Panc1 (cell line): ENCODE measurements at regions not wholly inside any gene's neighbourhood (a gene's known extent, or its start where the extent isn't known, plus 50 kb on each side); places are given as distances from the start of the nearest gene placed in this dataset.

Source experiments
- ATAC-seq: fragments of 200-7000 bp; cut with Tn5 transposase; 2 replicates; pipeline ENCODE4 v1.9.1; 2020; ENCODE audit warnings: mild to moderate bottlenecking, moderate library complexity
- BruUV-seq: library from RNA; stranded (reverse); fragments of 400-500 nt; replicated peaks from 2 replicates; lab custom pipeline; 2021; lab: Mats Ljungman, UMichigan
- CTCF ChIA-PET: fragments of 300-600 bp; sonication (Branson Sonifier 250); formaldehyde crosslinking; loops from one replicate; lab custom pipeline; 2022; ENCODE audit warnings: antibody characterized with exemption; lab: Charles Lee
- POLR2A ChIA-PET: fragments of 300-600 bp; sonication (Branson Sonifier 250); formaldehyde crosslinking; loops from one replicate; lab custom pipeline; 2022; ENCODE audit warnings: antibody characterized with exemption; lab: Charles Lee
- DNase-seq: peaks from one replicate; pipeline ENCODE4 v3.0.0-alpha.2; 2010; ENCODE audit warnings: low read depth, low spot score
- H3K27ac ChIP-seq: 2 replicates; pipeline ENCODE4 v1.5.1; 2011; ENCODE audit warnings: mild to moderate bottlenecking, low read length, inconsistent platforms
- H3K27me3 ChIP-seq: fragments of 200-500 bp; sonication (Bioruptor generic); 2 replicates; pipeline ENCODE4 v1.6.0; 2014; ENCODE audit warnings: low read length, inconsistent platforms; ENCODE audit not compliant: control insufficient read depth, insufficient read depth
- H3K36me3 ChIP-seq: fragments of 200-500 bp; sonication (Bioruptor generic); 2 replicates; pipeline ENCODE4 v1.5.1; 2014; ENCODE audit warnings: inconsistent platforms, mild to moderate bottlenecking, low read length, moderate library complexity; ENCODE audit not compliant: control insufficient read depth, insufficient read depth
- H3K4me1 ChIP-seq: 2 replicates; pipeline ENCODE4 v1.5.1; 2011; ENCODE audit warnings: inconsistent platforms, mild to moderate bottlenecking, low read length, moderate library complexity; ENCODE audit not compliant: control insufficient read depth, insufficient read depth
- H3K4me3 ChIP-seq, 2 experiments: 2 replicates each; pipeline ENCODE4 v1.5.1; 2011 to 2012; ENCODE audit warnings: low read depth in 2 of 2, low read length in 2 of 2, mild to moderate bottlenecking in 2 of 2, inconsistent platforms in 1 of 2, moderate library complexity in 1 of 2
- H3K9me3 ChIP-seq: fragments of 200-500 bp; sonication (Bioruptor generic); 2 replicates; pipeline ENCODE4 v1.5.1; 2014; ENCODE audit warnings: low read depth, mild to moderate bottlenecking, inconsistent platforms, low read length, moderate library complexity; ENCODE audit not compliant: control insufficient read depth, insufficient read depth
- POLR2AphosphoS5 ChIP-seq: IDR thresholded peaks from 2 replicates; pipeline ENCODE4 v1.6.1; 2012; ENCODE audit warnings: mild to moderate bottlenecking, low read depth, low read length, moderate library complexity
- REST ChIP-seq, 2 experiments: IDR thresholded peaks; 2 replicates each; pipeline ENCODE4 v1.6.1; 2011 to 2012; ENCODE audit warnings: low read depth in 2 of 2, control low read depth in 1 of 2, low read length in 1 of 2, mild to moderate bottlenecking in 1 of 2, moderate library complexity in 1 of 2; ENCODE audit not compliant: insufficient read depth in 1 of 2
- SIN3A ChIP-seq: IDR thresholded peaks from 2 replicates; pipeline ENCODE4 v1.6.1; 2012; ENCODE audit warnings: low read depth, mild to moderate bottlenecking, low read length, moderate library complexity, borderline replicate concordance; ENCODE audit not compliant: insufficient read depth
- TCF7L2 ChIP-seq: IDR thresholded peaks from 2 replicates; pipeline ENCODE4 v1.6.1; 2011; ENCODE audit warnings: mild to moderate bottlenecking, low read depth, low read length, inconsistent platforms
- in situ Hi-C: cut with HindIII; loops from 2 replicates; pipeline ENCODE4 v1.10.0; 2016; ENCODE audit warnings: low sequenced_read_pairs, low pct_unique_long_range_greater_than_20kb
- intact Hi-C: fragments of 100-400 bp; cut with micrococcal nuclease; formaldehyde crosslinking; loops from one replicate; pipeline ENCODE4 v1.10.0; 2022; ENCODE audit not compliant: unreplicated experiment
- TF ChIP-seq, protein P1 (sequence below): fragments of 450-650 bp; IDR thresholded peaks from 2 replicates; pipeline ENCODE4 v1.5.1; 2017; ENCODE audit warnings: mild to moderate bottlenecking

DNA sequence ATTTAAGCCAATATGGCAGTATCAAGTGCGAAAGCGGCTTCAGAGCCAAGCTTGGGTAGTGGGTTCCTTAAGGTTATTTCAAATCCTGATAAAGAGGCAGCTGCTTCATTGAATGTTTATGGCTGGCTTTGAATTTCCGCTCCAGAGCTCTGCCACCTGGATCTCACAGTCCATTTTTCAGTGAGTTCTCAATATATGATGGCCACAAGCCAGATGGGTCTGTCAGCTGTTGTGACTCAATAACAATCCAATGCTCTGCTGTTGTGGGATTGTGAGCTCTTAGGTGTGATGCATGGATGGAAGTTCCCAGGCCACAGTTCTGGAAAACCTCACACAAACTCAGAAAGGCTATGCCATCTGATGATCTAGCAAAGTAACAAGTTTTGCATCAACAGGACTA is 743.8 kb upstream of the LRRN3 start:
- Histone ChIP-seq H3K4me3 (no peak overlapping the region), H3K27me3 (no peaks in the 10 kb centered on the region), H3K9me3 (no peaks in the 10 kb centered on the region), H3K36me3 (no peaks in the 10 kb centered on the region), H3K4me1 (no peaks in the 10 kb centered on the region), H3K27ac (no peak overlapping the region)
- intact Hi-C loops (no loop called here), in situ Hi-C loops (no loop called here)
- TF ChIP-seq TCF7L2 (no peak), REST (IDR thresholded peaks at IDR 0.05; ENCODE audit: insufficient read depth in 1 of 2, low read depth in 2 of 2, low read length in 1 of 2) (no peak), SIN3A (no peak), POLR2AphosphoS5 (no peak)
- TF ChIP-seq, protein P1, sequence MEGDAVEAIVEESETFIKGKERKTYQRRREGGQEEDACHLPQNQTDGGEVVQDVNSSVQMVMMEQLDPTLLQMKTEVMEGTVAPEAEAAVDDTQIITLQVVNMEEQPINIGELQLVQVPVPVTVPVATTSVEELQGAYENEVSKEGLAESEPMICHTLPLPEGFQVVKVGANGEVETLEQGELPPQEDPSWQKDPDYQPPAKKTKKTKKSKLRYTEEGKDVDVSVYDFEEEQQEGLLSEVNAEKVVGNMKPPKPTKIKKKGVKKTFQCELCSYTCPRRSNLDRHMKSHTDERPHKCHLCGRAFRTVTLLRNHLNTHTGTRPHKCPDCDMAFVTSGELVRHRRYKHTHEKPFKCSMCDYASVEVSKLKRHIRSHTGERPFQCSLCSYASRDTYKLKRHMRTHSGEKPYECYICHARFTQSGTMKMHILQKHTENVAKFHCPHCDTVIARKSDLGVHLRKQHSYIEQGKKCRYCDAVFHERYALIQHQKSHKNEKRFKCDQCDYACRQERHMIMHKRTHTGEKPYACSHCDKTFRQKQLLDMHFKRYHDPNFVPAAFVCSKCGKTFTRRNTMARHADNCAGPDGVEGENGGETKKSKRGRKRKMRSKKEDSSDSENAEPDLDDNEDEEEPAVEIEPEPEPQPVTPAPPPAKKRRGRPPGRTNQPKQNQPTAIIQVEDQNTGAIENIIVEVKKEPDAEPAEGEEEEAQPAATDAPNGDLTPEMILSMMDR = no peak
- ChIA-PET POLR2A (no interaction called here), CTCF (no interaction called here)
- DNase-seq (no peak), ATAC-seq (no peak)
- BruUV-seq = no TSS peak

GRCh38 chr7:110356438-110356837 is 734.5 kb upstream of the LRRN3 start:
- DNase-seq (no peak), ATAC-seq (no peak)
- intact Hi-C loops = no loop called here
- POLR2A ChIA-PET = no interaction called here
- Histone ChIP-seq H3K27me3 (no peaks in the 10 kb centered on the region), H3K4me1 (no peaks in the 10 kb centered on the region), H3K27ac (no peak overlapping the region), H3K36me3 (no peaks in the 10 kb centered on the region), H3K4me3 (no peak overlapping the region), H3K9me3 (no peaks in the 10 kb centered on the region)
- TF ChIP-seq SIN3A (no peak), POLR2AphosphoS5 (no peak), TCF7L2 (no peak), REST (IDR thresholded peaks at IDR 0.05; ENCODE audit: insufficient read depth in 1 of 2, low read depth in 2 of 2, low read length in 1 of 2) (no peak)
- TF ChIP-seq, protein P1 = no peak
- CTCF ChIA-PET = no interaction called here
- in situ Hi-C loops = no loop called here
- BruUV-seq = no TSS peak
